ENCODE measurements at regions not wholly inside any gene's neighbourhood (a gene's known extent, or its start where the extent isn't known, plus 50 kb on each side); places are given as distances from the start of the nearest gene placed in this dataset.

- no peaks in the 10 kb centered on the region for H3K9me3 Mint-ChIP-seq
- no peak for DNase-seq (ENCODE audit: low spot score)
- ATAC-seq, result no peak
- ChIA-PET CTCF (no interaction called here), POLR2A (no interaction called here)
- H3K27ac Mint-ChIP-seq, result no peak overlapping the region
- no peaks in the 10 kb centered on the region for H3K36me3 Mint-ChIP-seq
- H3K27me3 Mint-ChIP-seq (ENCODE audit: low read depth), result peaks cover 6% of the 10 kb centered on the region; the same call in 1 of the 2 replicates
- peaks cover 39% of the 10 kb centered on the region for H3K4me1 Mint-ChIP-seq
- no peak overlapping the region for H3K4me3 Mint-ChIP-seq
- no peak for TF ChIP-seq E2F1 (CRISPR knock-in tag; IDR thresholded peaks at IDR 0.05)
- TF ChIP-seq TCF7 (CRISPR knock-in tag; IDR thresholded peaks at IDR 0.05; ENCODE audit: low read depth), result no peak
- TF ChIP-seq JAZF1 (CRISPR knock-in tag; IDR thresholded peaks at IDR 0.05), result no peak
- no peak for TF ChIP-seq ARID4B (CRISPR knock-in tag; IDR thresholded peaks at IDR 0.05; ENCODE audit: borderline replicate concordance)
- no peak for TF ChIP-seq NFE2L1 (CRISPR knock-in tag; IDR thresholded peaks at IDR 0.05)
- TF ChIP-seq EMX1 (CRISPR knock-in tag; IDR thresholded peaks at IDR 0.05), result no peak
- no peak for TF ChIP-seq E2F5 (CRISPR knock-in tag; IDR thresholded peaks at IDR 0.05)
- TF ChIP-seq ZNF512 (CRISPR knock-in tag; IDR thresholded peaks at IDR 0.05; ENCODE audit: borderline replicate concordance), result no peak
- TF ChIP-seq ETV6 (CRISPR knock-in tag; IDR thresholded peaks at IDR 0.05), result no peak
- TF ChIP-seq ZMAT4 (CRISPR knock-in tag; IDR thresholded peaks at IDR 0.05), result no peak
- TF ChIP-seq ZNF396 (CRISPR knock-in tag; IDR thresholded peaks at IDR 0.05; ENCODE audit: borderline replicate concordance), result no peak
- TF ChIP-seq NR2C2 (CRISPR knock-in tag; IDR thresholded peaks at IDR 0.05), result no peak
- no peak for TF ChIP-seq RORB (CRISPR knock-in tag; IDR thresholded peaks at IDR 0.05)
- TF ChIP-seq ATF2 (CRISPR knock-in tag; IDR thresholded peaks at IDR 0.05; ENCODE audit: borderline replicate concordance, low read depth), result no peak
These were observed 119.2 kb downstream of the FGF18 start for GRCh38 chr5:171538681-171539080.

GRCh38 chr5:171540865-171541264, 121.4 kb downstream of the FGF18 start:
- POLR2A ChIA-PET, result no interaction called here
- CTCF ChIA-PET, result interaction anchor here (1.0 kb wide), 1 partner anchor 13 kb away, joined by 3 read pairs; no protein-coding TSS in a partner anchor
- Mint-ChIP-seq H3K4me1 (peaks cover 18% of the 10 kb centered on the region), H3K36me3 (no peaks in the 10 kb centered on the region), H3K27ac (no peak overlapping the region), H3K9me3 (no peaks in the 10 kb centered on the region), H3K27me3 (ENCODE audit: low read depth) (peaks cover 6% of the 10 kb centered on the region; the same call in 1 of the 2 replicates), H3K4me3 (no peak overlapping the region)
- no peak for ATAC-seq
- DNase-seq (ENCODE audit: low spot score), result no peak
- TF ChIP-seq ZMAT4 (CRISPR knock-in tag; IDR thresholded peaks at IDR 0.05) (no peak), ZBTB21 (CRISPR knock-in tag; IDR thresholded peaks at IDR 0.05; ENCODE audit: borderline replicate concordance) (no peak), MXD4 (CRISPR knock-in tag; IDR thresholded peaks at IDR 0.05; ENCODE audit: borderline replicate concordance) (no peak), ZNF281 (CRISPR knock-in tag; IDR thresholded peaks at IDR 0.05) (no peak), ATF2 (CRISPR knock-in tag; IDR thresholded peaks at IDR 0.05; ENCODE audit: borderline replicate concordance, low read depth) (no peak), USF2 (CRISPR knock-in tag; IDR thresholded peaks at IDR 0.05) (no peak), TP53 (CRISPR knock-in tag; IDR thresholded peaks at IDR 0.05) (no peak)

Data from WTC11 (cell line).